SK-N-SH (cell line): ENCODE measurements at regions not wholly inside any gene's neighbourhood (a gene's known extent, or its start where the extent isn't known, plus 50 kb on each side); places are given as distances from the start of the nearest gene placed in this dataset.

Source experiments
- CTCF ChIA-PET: fragments of 300-600, 350-600 bp; formaldehyde crosslinking; extraction: SDS; loops from one replicate; lab custom pipeline; 2021; lab: Yijun Ruan, JAX
- POLR2A ChIA-PET: fragments of 350-600 bp; sonication (Branson Sonifier 250); formaldehyde crosslinking; extraction: SDS; loops from one replicate; lab custom pipeline; 2020; ENCODE audit warnings: antibody characterized with exemption, inconsistent platforms; lab: Yijun Ruan, JAX
- DNase-seq: peaks from one replicate; pipeline ENCODE4 v3.0.0; 2012
- H2AFZ ChIP-seq: fragments of 200-600 bp; sonication (generic); 2 replicates; pipeline ENCODE4 v1.8.1; 2016; ENCODE audit warnings: antibody characterized with exemption, mild to moderate bottlenecking, low read depth
- H3F3A ChIP-seq: fragments of 200-600 bp; sonication (generic); replicated peaks from 2 replicates; pipeline ENCODE3; 2016; ENCODE audit warnings: antibody characterized with exemption, mild to moderate bottlenecking; ENCODE audit not compliant: insufficient read depth
- H3K27ac ChIP-seq, 2 experiments: fragments of 200-500 bp in 1 of 2; fragments of 200-600 bp in 1 of 2; sonication (Bioruptor generic) in 1 of 2; sonication (generic), shearing (Covaris generic) in 1 of 2; 2 replicates each; pipeline versions ENCODE4 v1.5.1 to v1.6.1; 2014 to 2016; ENCODE audit warnings: low read depth in 2 of 2, inconsistent platforms in 1 of 2, low read length in 1 of 2, mild to moderate bottlenecking in 1 of 2, mixed read lengths in 1 of 2
- H3K27me3 ChIP-seq: fragments of 200-600 bp; sonication (generic), shearing (Covaris generic); 2 replicates; pipeline ENCODE4 v1.6.1; 2016; ENCODE audit warnings: mixed run types; ENCODE audit not compliant: insufficient read depth
- H3K36me3 ChIP-seq, 2 experiments: fragments of 200-500 bp in 1 of 2; fragments of 200-600 bp in 1 of 2; sonication (Bioruptor generic) in 1 of 2; sonication (generic) in 1 of 2; replicated peaks in 1 of 2; 2 replicates each; pipeline versions ENCODE3 to v1.5.1; 2014 to 2016; ENCODE audit warnings: low read length in 1 of 2, mild to moderate bottlenecking in 1 of 2; ENCODE audit not compliant: insufficient read depth in 2 of 2, control insufficient read depth in 1 of 2
- H3K4me1 ChIP-seq, 2 experiments: fragments of 200-500 bp in 1 of 2; fragments of 200-600 bp in 1 of 2; sonication (Bioruptor generic) in 1 of 2; sonication (generic), shearing (Covaris generic) in 1 of 2; 2 replicates each; pipeline versions ENCODE4 v1.5.1 to v1.6.1; 2014 to 2016; ENCODE audit warnings: low read depth in 1 of 2, low read length in 1 of 2, mixed run types in 1 of 2; ENCODE audit not compliant: insufficient read depth in 2 of 2, control insufficient read depth in 1 of 2
- H3K4me2 ChIP-seq: fragments of 200-600 bp; sonication (generic), shearing (Covaris generic); 2 replicates; pipeline ENCODE4 v1.6.1; 2017; ENCODE audit warnings: mixed run types
- H3K4me3 ChIP-seq, 2 experiments: fragments of 200-500 bp in 1 of 2; fragments of 200-600 bp in 1 of 2; sonication (Bioruptor generic) in 1 of 2; sonication (generic), shearing (Covaris generic) in 1 of 2; 2 replicates each; pipeline versions ENCODE4 v1.5.1 to v1.8.1; 2014 to 2016; ENCODE audit warnings: low read depth in 2 of 2, inconsistent platforms in 1 of 2, low read length in 1 of 2, mild to moderate bottlenecking in 1 of 2, mixed read lengths in 1 of 2, moderate library complexity in 1 of 2
- H3K79me2 ChIP-seq: fragments of 200-600 bp; sonication (generic); 2 replicates; pipeline ENCODE4 v1.8.1; 2017; ENCODE audit warnings: mild to moderate bottlenecking; ENCODE audit not compliant: insufficient read depth
- H3K9ac ChIP-seq: fragments of 200-600 bp; sonication (generic); 2 replicates; pipeline ENCODE4 v1.6.1; 2017; ENCODE audit warnings: mixed run types
- H3K9me2 ChIP-seq: fragments of 200-600 bp; sonication (generic); 2 replicates; pipeline ENCODE4 v1.6.1; 2017; ENCODE audit warnings: mixed run types
- H3K9me3 ChIP-seq: fragments of 200-600 bp; sonication (generic); 2 replicates; pipeline ENCODE4 v1.6.1; 2017; ENCODE audit warnings: mixed run types, mild to moderate bottlenecking, moderate library complexity
- H4K20me1 ChIP-seq: fragments of 200-600 bp; sonication (generic); 2 replicates; pipeline ENCODE4 v1.6.1; 2017; ENCODE audit warnings: mild to moderate bottlenecking, mixed run types; ENCODE audit not compliant: insufficient read depth
- ELF1 ChIP-seq: IDR thresholded peaks from 2 replicates; pipeline ENCODE4 v1.4.0; 2012
- EP300 ChIP-seq, 2 experiments: IDR thresholded peaks; 2 replicates each; pipeline versions ENCODE4 v1.4.0 to v1.6.1; 2012; ENCODE audit warnings: borderline replicate concordance in 1 of 2, low read depth in 1 of 2, low read length in 1 of 2
- FOSL2 ChIP-seq: IDR thresholded peaks from 2 replicates; pipeline ENCODE4 v1.4.0; 2012; ENCODE audit warnings: low read depth, mild to moderate bottlenecking, moderate library complexity, borderline replicate concordance
- FOXJ3 ChIP-seq: sonication (generic); formaldehyde crosslinking; IDR thresholded peaks from 2 replicates; pipeline ENCODE4 v1.5.1; 2020; ENCODE audit warnings: mild to moderate bottlenecking, missing genetic modification reagents
- IRF3 ChIP-seq: fragments of 150-350 bp; IDR thresholded peaks from 2 replicates; pipeline ENCODE4 v1.6.1; 2016; ENCODE audit warnings: mild to moderate bottlenecking, low read depth, low read length
- MXI1 ChIP-seq: IDR thresholded peaks from 2 replicates; pipeline ENCODE4 v1.6.1; 2012; ENCODE audit warnings: mild to moderate bottlenecking, low read depth, low read length, improper control_type of control experiment
- NRF1 ChIP-seq: IDR thresholded peaks from 2 replicates; pipeline ENCODE4 v1.6.1; 2012; ENCODE audit warnings: low read depth, mild to moderate bottlenecking, low read length
- POLR2AphosphoS5 ChIP-seq: IDR thresholded peaks from 2 replicates; pipeline ENCODE4 v1.6.1; 2012; ENCODE audit warnings: low read depth, low read length
- RCOR1 ChIP-seq: fragments of 150-350 bp; IDR thresholded peaks from 2 replicates; pipeline ENCODE4 v1.6.1; 2017; ENCODE audit warnings: antibody characterized with exemption, low read length
- SMC3 ChIP-seq: IDR thresholded peaks from 2 replicates; pipeline ENCODE4 v1.6.1; 2012; ENCODE audit warnings: low read depth, low read length, improper control_type of control experiment
- TAF1 ChIP-seq: IDR thresholded peaks from 2 replicates; pipeline ENCODE4 v1.6.1; 2012; ENCODE audit warnings: low read depth, mild to moderate bottlenecking, low read length, moderate library complexity, borderline replicate concordance
- TCF12 ChIP-seq: IDR thresholded peaks from 2 replicates; pipeline ENCODE4 v1.4.0; 2012
- TEAD4 ChIP-seq: IDR thresholded peaks from 2 replicates; pipeline ENCODE4 v1.4.0; 2012; ENCODE audit warnings: mild to moderate bottlenecking, borderline replicate concordance; ENCODE audit not compliant: insufficient read depth
- TF ChIP-seq, protein P1 (sequence below): fragments of 200-600 bp; sonication (generic); IDR thresholded peaks from 2 replicates; pipeline ENCODE4 v1.6.1; 2017; ENCODE audit warnings: antibody characterized with exemption, mild to moderate bottlenecking, moderate library complexity
- TF ChIP-seq, protein P2 (sequence below): fragments of 150-350 bp; IDR thresholded peaks from 2 replicates; pipeline ENCODE4 v1.6.1; 2017; ENCODE audit warnings: antibody characterized with exemption, low read length, low read depth, borderline replicate concordance
- TF ChIP-seq, protein P3 (sequence below): IDR thresholded peaks from 2 replicates; pipeline ENCODE4 v1.4.0; 2012; ENCODE audit warnings: low read depth, borderline replicate concordance

DNA sequence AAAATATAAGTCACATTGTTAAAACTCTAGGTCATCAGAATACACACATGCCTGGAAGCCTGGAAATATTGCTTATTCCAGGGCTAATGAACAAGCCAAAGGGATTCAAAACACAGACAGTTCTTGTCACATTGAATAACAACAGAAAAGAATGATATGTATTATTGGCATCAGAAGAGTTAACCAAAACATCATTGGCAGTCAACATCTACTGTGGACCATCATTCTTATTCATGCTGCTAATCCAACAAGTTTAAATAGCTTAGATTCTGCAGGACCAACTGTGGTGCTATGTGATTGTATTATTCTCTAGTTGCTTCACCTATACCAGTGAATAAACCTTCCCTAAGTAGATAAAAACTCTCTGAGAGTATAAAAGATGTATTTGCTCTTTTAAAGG, 198.3 kb downstream of the NEBL start:
- CTCF ChIA-PET, result no interaction called here

GRCh38 chr10:20694296-20694695, 202.8 kb downstream of the NEBL start:
- H3F3A ChIP-seq, result no peaks in the 10 kb centered on the region
- no peak overlapping the region for H3K4me2 ChIP-seq
- ChIA-PET POLR2A (no interaction called here), CTCF (no interaction called here)
- no peaks in the 10 kb centered on the region for H3K9me2 ChIP-seq
- H3K27me3 ChIP-seq, result no peaks in the 10 kb centered on the region
- H2AFZ ChIP-seq, result no peak overlapping the region
- no peak overlapping the region for H3K9ac ChIP-seq
- H3K27ac ChIP-seq, result no peak overlapping the region
- H3K4me1 ChIP-seq, result no peaks in the 10 kb centered on the region
- no peaks in the 10 kb centered on the region for H3K79me2 ChIP-seq
- no peak for DNase-seq
- H4K20me1 ChIP-seq, result no peaks in the 10 kb centered on the region
- no peak overlapping the region for H3K4me3 ChIP-seq
- H3K36me3 ChIP-seq, result no peaks in the 10 kb centered on the region
- H3K9me3 ChIP-seq, result no peaks in the 10 kb centered on the region; the same call in 1 of the 2 replicates
- TF ChIP-seq, protein P1, sequence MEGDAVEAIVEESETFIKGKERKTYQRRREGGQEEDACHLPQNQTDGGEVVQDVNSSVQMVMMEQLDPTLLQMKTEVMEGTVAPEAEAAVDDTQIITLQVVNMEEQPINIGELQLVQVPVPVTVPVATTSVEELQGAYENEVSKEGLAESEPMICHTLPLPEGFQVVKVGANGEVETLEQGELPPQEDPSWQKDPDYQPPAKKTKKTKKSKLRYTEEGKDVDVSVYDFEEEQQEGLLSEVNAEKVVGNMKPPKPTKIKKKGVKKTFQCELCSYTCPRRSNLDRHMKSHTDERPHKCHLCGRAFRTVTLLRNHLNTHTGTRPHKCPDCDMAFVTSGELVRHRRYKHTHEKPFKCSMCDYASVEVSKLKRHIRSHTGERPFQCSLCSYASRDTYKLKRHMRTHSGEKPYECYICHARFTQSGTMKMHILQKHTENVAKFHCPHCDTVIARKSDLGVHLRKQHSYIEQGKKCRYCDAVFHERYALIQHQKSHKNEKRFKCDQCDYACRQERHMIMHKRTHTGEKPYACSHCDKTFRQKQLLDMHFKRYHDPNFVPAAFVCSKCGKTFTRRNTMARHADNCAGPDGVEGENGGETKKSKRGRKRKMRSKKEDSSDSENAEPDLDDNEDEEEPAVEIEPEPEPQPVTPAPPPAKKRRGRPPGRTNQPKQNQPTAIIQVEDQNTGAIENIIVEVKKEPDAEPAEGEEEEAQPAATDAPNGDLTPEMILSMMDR, result no peak
- TF ChIP-seq ELF1 (no peak), RCOR1 (no peak), SMC3 (no peak), IRF3 (no peak), FOSL2 (no peak), TEAD4 (no peak)
- TF ChIP-seq, protein P2, sequence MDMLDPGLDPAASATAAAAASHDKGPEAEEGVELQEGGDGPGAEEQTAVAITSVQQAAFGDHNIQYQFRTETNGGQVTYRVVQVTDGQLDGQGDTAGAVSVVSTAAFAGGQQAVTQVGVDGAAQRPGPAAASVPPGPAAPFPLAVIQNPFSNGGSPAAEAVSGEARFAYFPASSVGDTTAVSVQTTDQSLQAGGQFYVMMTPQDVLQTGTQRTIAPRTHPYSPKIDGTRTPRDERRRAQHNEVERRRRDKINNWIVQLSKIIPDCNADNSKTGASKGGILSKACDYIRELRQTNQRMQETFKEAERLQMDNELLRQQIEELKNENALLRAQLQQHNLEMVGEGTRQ, result no peak

More for the DNA sequence above, 198.3 kb downstream of the NEBL start:
- no peaks in the 10 kb centered on the region for H3K9me3 ChIP-seq
- H3K9ac ChIP-seq, result no peak overlapping the region
- TF ChIP-seq RCOR1 (no peak), ELF1 (no peak), TAF1 (no peak), MXI1 (no peak), TEAD4 (no peak), POLR2AphosphoS5 (no peak), IRF3 (no peak), TCF12 (no peak), NRF1 (no peak), FOXJ3 (CRISPR knock-in tag) (no peak), EP300 (IDR thresholded peaks at IDR 0.05; ENCODE audit: borderline replicate concordance in 1 of 2, low read depth in 1 of 2, low read length in 1 of 2) (no peak)
- TF ChIP-seq, protein P1, result no peak
- TF ChIP-seq, protein P3, sequence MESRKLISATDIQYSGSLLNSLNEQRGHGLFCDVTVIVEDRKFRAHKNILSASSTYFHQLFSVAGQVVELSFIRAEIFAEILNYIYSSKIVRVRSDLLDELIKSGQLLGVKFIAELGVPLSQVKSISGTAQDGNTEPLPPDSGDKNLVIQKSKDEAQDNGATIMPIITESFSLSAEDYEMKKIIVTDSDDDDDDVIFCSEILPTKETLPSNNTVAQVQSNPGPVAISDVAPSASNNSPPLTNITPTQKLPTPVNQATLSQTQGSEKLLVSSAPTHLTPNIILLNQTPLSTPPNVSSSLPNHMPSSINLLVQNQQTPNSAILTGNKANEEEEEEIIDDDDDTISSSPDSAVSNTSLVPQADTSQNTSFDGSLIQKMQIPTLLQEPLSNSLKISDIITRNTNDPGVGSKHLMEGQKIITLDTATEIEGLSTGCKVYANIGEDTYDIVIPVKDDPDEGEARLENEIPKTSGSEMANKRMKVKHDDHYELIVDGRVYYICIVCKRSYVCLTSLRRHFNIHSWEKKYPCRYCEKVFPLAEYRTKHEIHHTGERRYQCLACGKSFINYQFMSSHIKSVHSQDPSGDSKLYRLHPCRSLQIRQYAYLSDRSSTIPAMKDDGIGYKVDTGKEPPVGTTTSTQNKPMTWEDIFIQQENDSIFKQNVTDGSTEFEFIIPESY, result no peak
- no peaks in the 10 kb centered on the region for H3K9me2 ChIP-seq
- H2AFZ ChIP-seq, result no peak overlapping the region
- H3K4me1 ChIP-seq, result no peaks in the 10 kb centered on the region
- no peaks in the 10 kb centered on the region for H3F3A ChIP-seq
- no peak overlapping the region for H3K27ac ChIP-seq
- H3K4me3 ChIP-seq, result no peak overlapping the region
- H3K79me2 ChIP-seq, result no peaks in the 10 kb centered on the region
- H4K20me1 ChIP-seq, result no peaks in the 10 kb centered on the region
- POLR2A ChIA-PET, result no interaction called here
- H3K27me3 ChIP-seq, result no peaks in the 10 kb centered on the region
- DNase-seq, result no peak
- H3K36me3 ChIP-seq, result no peaks in the 10 kb centered on the region
- H3K4me2 ChIP-seq, result no peak overlapping the region
